ENCODE measurements at regions not wholly inside any gene's neighbourhood (a gene's known extent, or its start where the extent isn't known, plus 50 kb on each side); places are given as distances from the start of the nearest gene placed in this dataset.

GRCh38 chr5:107286447-107287098 is 384.2 kb downstream of the EFNA5 start:
- intact Hi-C loops (cut with micrococcal nuclease): no loop called here
- no peak overlapping the region for H3K27ac Mint-ChIP-seq (ENCODE audit: low read depth, unreplicated experiment)
- no peaks in the 10 kb centered on the region for H3K27me3 Mint-ChIP-seq (ENCODE audit: insufficient read depth, unreplicated experiment)
- H3K9me3 Mint-ChIP-seq (ENCODE audit: unreplicated experiment): no peaks in the 10 kb centered on the region
- H3K4me3 Mint-ChIP-seq (ENCODE audit: unreplicated experiment): no peak overlapping the region
- ChIA-PET POLR2A (no interaction called here), CTCF (interaction anchor here (0.6 to 0.9 kb wide), 3 partner anchors 43 to 974 kb away, joined by 3 to 4 read pairs (median 3); no protein-coding TSS in a partner anchor)
- H3K4me1 Mint-ChIP-seq (ENCODE audit: insufficient read depth, unreplicated experiment): peaks cover 17% of the 10 kb centered on the region
- no TSS peak for BruUV-seq (replicated peaks)
- no peak for TF ChIP-seq CTCF (IDR thresholded peaks at IDR 0.05; ENCODE audit: unreplicated experiment)
- H3K36me3 Mint-ChIP-seq (ENCODE audit: insufficient read depth, unreplicated experiment): no peaks in the 10 kb centered on the region
- no peak for DNase-seq (ENCODE audit: unreplicated experiment)

GRCh38 chr5:107285772-107286171 is 385.0 kb downstream of the EFNA5 start:
- DNase-seq (ENCODE audit: unreplicated experiment): no peak
- POLR2A ChIA-PET: no interaction called here
- TF ChIP-seq CTCF (IDR thresholded peaks at IDR 0.05; ENCODE audit: unreplicated experiment): no peak

GRCh38 chr5:107284822-107285525 is 385.8 kb downstream of the EFNA5 start:
- intact Hi-C loops (cut with micrococcal nuclease): no loop called here
- ChIA-PET POLR2A (no interaction called here), CTCF (interaction anchor here (0.7 to 1.3 kb wide), 2 partner anchors 21 to 391 kb away, joined by 3 to 4 read pairs; no protein-coding TSS in a partner anchor)
- Mint-ChIP-seq H3K36me3 (ENCODE audit: insufficient read depth, unreplicated experiment) (no peaks in the 10 kb centered on the region), H3K9me3 (ENCODE audit: unreplicated experiment) (no peaks in the 10 kb centered on the region), H3K27me3 (ENCODE audit: insufficient read depth, unreplicated experiment) (no peaks in the 10 kb centered on the region), H3K4me1 (ENCODE audit: insufficient read depth, unreplicated experiment) (peaks cover 17% of the 10 kb centered on the region), H3K4me3 (ENCODE audit: unreplicated experiment) (no peak overlapping the region), H3K27ac (ENCODE audit: low read depth, unreplicated experiment) (peak overlapping the region; percentile 35)
- no peak for TF ChIP-seq CTCF (IDR thresholded peaks at IDR 0.05; ENCODE audit: unreplicated experiment)
- DNase-seq (ENCODE audit: unreplicated experiment): peak; percentile 65
- BruUV-seq (replicated peaks): no TSS peak

More at GRCh38 chr5:107285772-107286171, 385.0 kb downstream of the EFNA5 start:
- H3K27me3 Mint-ChIP-seq (ENCODE audit: insufficient read depth, unreplicated experiment): no peaks in the 10 kb centered on the region
- no TSS peak for BruUV-seq (replicated peaks)
- H3K4me1 Mint-ChIP-seq (ENCODE audit: insufficient read depth, unreplicated experiment): peaks cover 17% of the 10 kb centered on the region
- no peaks in the 10 kb centered on the region for H3K9me3 Mint-ChIP-seq (ENCODE audit: unreplicated experiment)
- no peaks in the 10 kb centered on the region for H3K36me3 Mint-ChIP-seq (ENCODE audit: insufficient read depth, unreplicated experiment)
- intact Hi-C loops (cut with micrococcal nuclease): no loop called here
- H3K4me3 Mint-ChIP-seq (ENCODE audit: unreplicated experiment): no peak overlapping the region
- no peak overlapping the region for H3K27ac Mint-ChIP-seq (ENCODE audit: low read depth, unreplicated experiment)
- CTCF ChIA-PET: interaction anchor here (0.6 to 1.3 kb wide), 3 partner anchors 20 to 45 kb away, joined by 3 to 4 read pairs (median 3); no protein-coding TSS in a partner anchor

GRCh38 chr5:107282061-107282460 is 388.7 kb downstream of the EFNA5 start:
- Mint-ChIP-seq H3K4me1 (ENCODE audit: insufficient read depth, unreplicated experiment) (peaks cover 17% of the 10 kb centered on the region), H3K9me3 (ENCODE audit: unreplicated experiment) (no peaks in the 10 kb centered on the region), H3K27ac (ENCODE audit: low read depth, unreplicated experiment) (no peak overlapping the region), H3K4me3 (ENCODE audit: unreplicated experiment) (no peak overlapping the region), H3K27me3 (ENCODE audit: insufficient read depth, unreplicated experiment) (no peaks in the 10 kb centered on the region), H3K36me3 (ENCODE audit: insufficient read depth, unreplicated experiment) (no peaks in the 10 kb centered on the region)
- no peak for TF ChIP-seq CTCF (IDR thresholded peaks at IDR 0.05; ENCODE audit: unreplicated experiment)
- no TSS peak for BruUV-seq (replicated peaks)
- intact Hi-C loops (cut with micrococcal nuclease): no loop called here
- CTCF ChIA-PET: interaction anchor here (0.7 kb wide), 2 partner anchors 24 to 438 kb away, joined by 3 read pairs; no protein-coding TSS in a partner anchor
- POLR2A ChIA-PET: no interaction called here
- no peak for DNase-seq (ENCODE audit: unreplicated experiment)

All from MCF 10A (cell line).